ENCODE measurements at regions not wholly inside any gene's neighbourhood (a gene's known extent, or its start where the extent isn't known, plus 50 kb on each side); places are given as distances from the start of the nearest gene placed in this dataset.

GRCh38 chr2:16608661-16609643, 56.7 kb downstream of the CYRIA start (continued):
- TF ChIP-seq ZNF654 (tag by site-specific recombination; IDR thresholded peaks at IDR 0.05; ENCODE audit: low read depth) (peak; percentile 49), ZNF335 (tag by site-specific recombination; conservative IDR thresholded peaks at IDR 0.05) (peak; percentile 63)

GRCh38 chr2:16607301-16607700, 58.3 kb downstream of the CYRIA start:
- CTCF ChIA-PET = interaction anchor here (0.9 kb wide), 1 partner anchor 82 kb away, joined by 5 read pairs; no protein-coding TSS in a partner anchor
- TF ChIP-seq ZNF626 (tag by site-specific recombination; IDR thresholded peaks at IDR 0.05) (no peak), TCF7L2 (IDR thresholded peaks at IDR 0.05; ENCODE audit: borderline replicate concordance, low read depth, low read length) (no peak), ZNF473 (tag by site-specific recombination; IDR thresholded peaks at IDR 0.05) (no peak), ZNF792 (tag by site-specific recombination; IDR thresholded peaks at IDR 0.05) (no peak), ZNF639 (tag by site-specific recombination; IDR thresholded peaks at IDR 0.05) (no peak), ZNF202 (tag by site-specific recombination; IDR thresholded peaks at IDR 0.05; ENCODE audit: borderline replicate concordance) (no peak), ZNF558 (tag by site-specific recombination; IDR thresholded peaks at IDR 0.05) (no peak), SP7 (tag by site-specific recombination; IDR thresholded peaks at IDR 0.05) (no peak), ZNF76 (tag by site-specific recombination; IDR thresholded peaks at IDR 0.05; ENCODE audit: borderline replicate concordance, low read depth) (no peak), ZNF133 (tag by site-specific recombination; IDR thresholded peaks at IDR 0.05) (no peak), YY2 (tag by site-specific recombination; IDR thresholded peaks at IDR 0.05) (no peak), PBX3 (CRISPR knock-in tag; IDR thresholded peaks at IDR 0.05) (no peak), KLF8 (tag by site-specific recombination; IDR thresholded peaks at IDR 0.05) (no peak), ZBTB49 (tag by site-specific recombination; IDR thresholded peaks at IDR 0.05; ENCODE audit: low read depth) (no peak), FEZF1 (tag by site-specific recombination; IDR thresholded peaks at IDR 0.05) (no peak), ZNF501 (tag by site-specific recombination; IDR thresholded peaks at IDR 0.05) (no peak), ZNF48 (tag by site-specific recombination; IDR thresholded peaks at IDR 0.05) (no peak), GLIS1 (tag by site-specific recombination; IDR thresholded peaks at IDR 0.05) (no peak), ZBTB21 (tag by site-specific recombination; IDR thresholded peaks at IDR 0.05) (no peak), ZFP41 (tag by site-specific recombination; IDR thresholded peaks at IDR 0.05; ENCODE audit: borderline replicate concordance) (no peak)
- no peaks in the 10 kb centered on the region for H3K4me1 ChIP-seq (ENCODE audit: control insufficient read depth, insufficient read depth, low read length)
- no peak overlapping the region for H3K27ac ChIP-seq (ENCODE audit: extremely low read depth, low read depth, low read length)
- H3K4me3 ChIP-seq (ENCODE audit: low read depth, low read length) = no peak overlapping the region
- POLR2A ChIA-PET = no interaction called here
- H3K36me3 ChIP-seq (ENCODE audit: control insufficient read depth in 2 of 2, insufficient read depth in 1 of 2, low read length in 2 of 2) = no peaks in the 10 kb centered on the region
- no peaks in the 10 kb centered on the region for H3K9me3 ChIP-seq (ENCODE audit: control insufficient read depth, insufficient read depth, low read depth, low read length)
